ENCODE measurements at regions not wholly inside any gene's neighbourhood (a gene's known extent, or its start where the extent isn't known, plus 50 kb on each side); places are given as distances from the start of the nearest gene placed in this dataset.
"Not testable (repeated sequence)": the region's sequence is repeated elsewhere in the genome, so short reads cannot be mapped to it uniquely, and the experiment has no call there.

GRCh38 chr13:59423708-59424340, 739.9 kb downstream of the DIAPH3 start:
- no peak for DNase-seq (ENCODE audit: extremely low read depth in 1 of 2, low read depth in 1 of 2)

GRCh38 chr13:59424661-59425060, 739.1 kb downstream of the DIAPH3 start:
- no peak for DNase-seq (ENCODE audit: extremely low read depth in 1 of 2, low read depth in 1 of 2)

- DNase-seq (ENCODE audit: extremely low read depth in 1 of 2, low read depth in 1 of 2), result no peak
These were observed 738.5 kb downstream of the DIAPH3 start for GRCh38 chr13:59425211-59425741.

- DNase-seq (ENCODE audit: extremely low read depth in 1 of 2, low read depth in 1 of 2), result no peak
These were observed 728.7 kb downstream of the DIAPH3 start for GRCh38 chr13:59435024-59435423.

DNA sequence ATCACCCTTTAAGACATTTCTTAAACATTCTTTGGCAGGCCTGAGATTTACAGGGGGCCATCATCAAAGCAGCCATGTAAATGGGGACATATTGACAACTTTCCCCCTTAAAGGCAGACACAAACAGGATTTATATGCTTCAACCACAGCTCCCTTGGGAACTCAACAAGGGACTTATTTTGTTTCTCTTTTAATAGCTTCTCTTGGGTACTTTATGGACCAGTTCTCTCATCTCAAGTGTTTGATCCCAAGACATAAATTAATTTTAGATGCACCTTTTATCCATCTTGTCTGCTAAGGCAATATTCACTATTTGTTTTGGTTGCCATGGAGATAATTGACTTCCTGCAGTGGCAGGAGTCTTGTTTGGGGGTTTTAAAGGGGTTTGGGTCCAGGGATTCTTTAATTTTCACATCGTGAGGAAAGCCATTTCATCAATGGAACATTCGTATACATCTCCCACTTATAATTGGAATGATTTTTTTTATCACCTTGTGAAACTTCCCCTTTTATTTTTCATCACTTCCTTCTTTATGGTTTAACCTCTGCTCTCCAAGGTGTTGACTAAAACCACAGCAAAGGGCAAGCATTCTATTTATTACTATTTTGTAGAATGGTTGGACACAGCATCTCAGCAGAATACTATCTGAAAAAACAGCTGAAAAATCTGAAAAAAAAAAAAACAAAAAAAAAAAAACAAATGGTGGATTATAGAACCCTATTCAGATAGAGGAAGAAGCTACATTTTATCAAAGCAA, 726.0 kb downstream of the DIAPH3 start:
- no peak for DNase-seq (ENCODE audit: extremely low read depth in 1 of 2, low read depth in 1 of 2)

DNA sequence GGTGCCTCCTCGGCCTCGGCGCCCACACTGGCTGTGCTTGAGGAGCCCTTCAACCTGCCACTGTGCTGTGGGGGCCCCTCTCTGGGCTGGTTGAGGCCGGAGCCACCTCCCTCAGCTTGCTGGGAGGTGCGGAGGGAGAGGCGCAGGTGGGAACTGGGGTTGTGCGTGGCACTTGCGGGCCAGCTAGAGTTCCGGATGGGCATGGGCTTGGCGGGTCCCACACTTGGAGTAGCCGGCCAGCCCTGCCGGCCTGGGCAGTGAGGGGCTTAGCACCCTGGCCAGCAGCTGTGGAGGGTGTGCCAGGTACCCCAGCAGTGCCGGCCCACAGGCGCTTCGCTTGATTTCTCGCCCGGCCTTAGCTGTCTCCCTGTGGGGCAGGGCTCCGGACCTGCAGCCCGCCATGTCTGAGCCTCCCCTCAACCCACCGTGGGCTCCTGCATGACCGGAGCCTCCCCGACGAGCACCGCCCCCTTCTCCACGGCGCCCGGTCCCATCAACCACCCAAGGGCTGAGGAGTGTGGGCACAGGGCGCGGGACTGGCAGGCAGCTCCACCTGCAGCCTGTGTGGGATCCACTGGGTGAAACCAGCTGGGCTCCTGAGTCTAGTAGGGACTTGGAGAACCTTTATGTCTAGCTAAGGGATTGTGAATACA, 723.8 kb downstream of the DIAPH3 start:
- no peak for DNase-seq (ENCODE audit: extremely low read depth in 1 of 2, low read depth in 1 of 2)

DNA sequence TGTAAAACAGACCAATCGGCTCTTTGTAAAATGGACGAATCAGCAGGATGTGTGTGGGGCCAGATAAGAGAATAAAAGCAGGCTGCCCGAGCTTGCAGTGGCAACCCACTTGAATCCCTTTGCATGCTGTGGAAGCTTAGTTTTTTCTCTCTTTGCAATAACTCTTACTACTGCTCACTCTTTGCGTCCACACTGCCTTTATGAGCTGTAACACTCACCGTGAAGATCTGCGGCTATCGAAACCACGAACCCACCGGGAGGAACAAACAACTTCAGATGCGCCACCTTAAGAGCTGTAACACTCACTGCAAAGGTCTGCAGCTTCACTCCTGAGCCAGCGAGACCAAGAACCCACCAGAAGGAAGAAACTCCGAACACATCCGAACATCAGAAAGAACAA, 722.7 kb downstream of the DIAPH3 start:
- not testable (repeated sequence) for DNase-seq (ENCODE audit: extremely low read depth in 1 of 2, low read depth in 1 of 2)

DNA sequence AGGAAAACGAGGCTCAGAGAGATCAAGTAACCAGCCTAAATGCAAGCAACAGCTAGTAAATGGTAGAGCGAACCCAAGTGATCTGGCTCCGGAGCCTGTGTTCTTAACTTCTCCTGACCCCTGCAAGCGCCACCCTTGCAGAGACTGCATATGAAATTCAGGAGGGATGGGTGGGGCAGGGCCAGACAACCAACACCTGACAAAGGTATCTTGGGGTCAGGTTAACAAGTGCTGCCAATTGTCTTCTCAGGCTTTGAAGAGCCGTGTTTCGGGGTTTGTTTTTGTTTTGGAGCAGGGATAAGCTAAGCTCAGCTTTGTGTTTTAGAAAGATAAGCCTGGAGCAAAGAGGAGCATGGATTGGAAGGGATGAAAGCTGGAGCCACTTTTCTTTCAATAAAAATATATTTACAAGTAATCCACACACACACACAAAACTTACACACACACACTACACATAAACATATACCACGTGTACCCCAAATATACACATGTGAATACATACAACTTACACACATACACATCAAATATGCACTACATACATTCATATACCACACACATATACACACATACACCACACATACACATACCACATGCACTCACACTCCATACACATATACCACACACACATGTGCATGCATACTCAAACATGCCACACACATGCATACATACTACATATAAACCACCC, 722.0 kb downstream of the DIAPH3 start:
- no peak for DNase-seq (ENCODE audit: extremely low read depth in 1 of 2, low read depth in 1 of 2)

GRCh38 chr13:59442461-59442860, 721.3 kb downstream of the DIAPH3 start:
- no peak for DNase-seq (ENCODE audit: extremely low read depth in 1 of 2, low read depth in 1 of 2)

- no peak for DNase-seq (ENCODE audit: extremely low read depth in 1 of 2, low read depth in 1 of 2)
These were observed 720.7 kb downstream of the DIAPH3 start for GRCh38 chr13:59442944-59443486.

DNA sequence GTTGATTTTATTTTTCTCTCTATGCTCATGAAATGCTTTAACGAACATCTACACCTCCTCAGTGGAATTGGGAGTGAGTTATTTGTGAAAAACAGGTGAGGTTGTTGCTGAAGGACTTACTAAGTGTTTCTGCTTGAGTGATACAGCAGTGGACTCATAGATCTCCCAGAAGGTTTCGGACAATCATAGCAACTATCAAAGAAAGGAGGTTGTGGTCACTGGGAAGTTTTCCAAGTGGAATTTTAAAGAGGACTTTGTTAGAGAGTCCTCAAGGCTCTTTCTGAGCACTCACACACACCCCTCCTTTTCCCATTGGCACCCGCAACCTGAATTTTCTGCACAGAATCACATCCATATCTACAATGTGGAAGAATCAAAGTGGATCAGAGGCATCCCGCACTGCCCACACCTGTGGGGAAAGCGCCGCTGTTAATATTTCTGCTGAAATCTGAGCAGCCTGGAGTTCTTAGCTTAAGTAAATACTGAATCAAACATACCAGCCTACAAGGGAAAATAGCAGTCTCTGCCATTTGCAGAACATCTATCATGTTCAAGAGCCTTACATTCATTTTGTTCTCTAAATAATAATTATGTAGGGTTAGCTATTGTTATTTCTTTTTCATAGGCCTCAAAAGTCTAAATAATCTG, 719.4 kb downstream of the DIAPH3 start:
- DNase-seq (ENCODE audit: extremely low read depth in 1 of 2, low read depth in 1 of 2), result no peak

GRCh38 chr13:59445812-59446211, 717.9 kb downstream of the DIAPH3 start:
- no peak for DNase-seq (ENCODE audit: extremely low read depth in 1 of 2, low read depth in 1 of 2)

- DNase-seq (ENCODE audit: extremely low read depth in 1 of 2, low read depth in 1 of 2), result no peak
These were observed 717.3 kb downstream of the DIAPH3 start for GRCh38 chr13:59446391-59446790.

GRCh38 chr13:59447031-59447430, 716.7 kb downstream of the DIAPH3 start:
- DNase-seq (ENCODE audit: extremely low read depth in 1 of 2, low read depth in 1 of 2), result no peak

DNA sequence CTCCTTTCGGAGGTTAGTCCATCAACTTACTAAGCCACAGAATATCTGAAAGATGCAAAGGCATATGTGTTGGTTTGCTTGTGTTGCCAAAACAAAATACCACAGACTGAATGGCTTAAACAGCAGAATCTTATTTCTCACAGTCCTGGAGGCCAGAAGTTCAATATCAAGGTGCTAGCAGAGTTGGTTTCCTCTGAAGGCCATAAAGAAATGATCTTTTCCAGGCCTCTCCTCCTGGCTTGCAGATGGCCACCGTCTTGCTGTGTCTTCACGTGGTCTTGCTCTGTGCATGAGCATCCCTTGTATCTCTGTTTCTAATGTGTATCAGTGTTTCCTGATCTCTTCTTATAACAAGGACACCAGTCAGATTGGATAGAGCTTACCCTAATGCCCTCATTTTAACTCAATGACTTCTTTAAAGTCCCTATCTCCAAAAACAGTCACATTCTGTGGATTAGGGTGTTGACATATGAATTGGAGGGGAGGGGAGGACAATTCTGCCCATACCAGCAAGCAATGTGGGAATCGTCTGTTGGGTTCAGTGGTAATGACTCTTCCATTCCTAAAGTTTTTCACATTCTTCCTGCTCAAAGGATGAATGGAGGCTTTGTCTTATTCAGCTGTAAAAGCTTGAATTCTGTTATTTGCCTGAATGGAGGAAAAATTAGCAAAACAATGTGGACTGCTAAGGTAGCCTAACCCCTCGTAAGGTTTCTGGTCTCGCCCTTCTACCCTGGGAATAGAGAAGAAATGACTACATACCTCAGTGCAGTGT, 715.7 kb downstream of the DIAPH3 start:
- no peak for DNase-seq (ENCODE audit: extremely low read depth in 1 of 2, low read depth in 1 of 2)

DNA sequence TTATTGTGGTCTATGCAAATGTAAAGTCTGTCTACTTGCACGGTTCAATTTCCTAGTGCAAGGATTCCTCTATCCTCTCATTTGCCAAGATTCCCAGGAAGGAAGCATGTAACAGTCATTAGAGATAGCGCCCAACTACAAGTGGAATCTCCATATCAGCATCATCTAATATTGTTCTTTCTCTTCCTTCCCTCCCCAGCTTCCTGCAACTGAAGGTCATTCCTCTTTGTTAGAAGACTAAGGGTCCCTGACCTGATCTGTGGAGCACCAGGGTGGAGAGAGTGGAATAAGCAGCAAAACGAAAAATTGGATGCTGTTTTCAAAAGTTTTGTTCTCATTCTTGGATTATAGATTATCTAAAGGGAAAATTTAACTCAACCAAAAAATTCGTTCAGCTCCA, 714.0 kb downstream of the DIAPH3 start:
- DNase-seq (ENCODE audit: extremely low read depth in 1 of 2, low read depth in 1 of 2), result no peak

DNA sequence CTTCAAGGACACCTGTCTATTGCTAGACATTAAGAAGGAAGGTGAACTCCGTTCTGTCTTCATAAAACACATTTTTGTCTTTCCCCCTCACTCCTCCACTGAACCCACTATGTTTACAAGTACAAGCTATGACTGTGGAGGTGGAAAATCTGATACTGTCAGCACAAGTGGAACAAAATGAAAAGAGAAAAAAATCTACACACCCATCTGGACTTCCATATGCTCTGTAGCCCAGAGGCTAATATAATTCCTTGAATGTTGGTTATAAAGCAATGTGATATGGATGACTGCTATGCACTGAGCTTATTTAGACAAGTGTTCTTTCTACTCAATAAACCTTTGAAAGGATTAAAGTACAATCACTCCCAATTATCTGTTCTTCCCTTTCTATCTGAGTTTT, 713.5 kb downstream of the DIAPH3 start:
- DNase-seq (ENCODE audit: extremely low read depth in 1 of 2, low read depth in 1 of 2), result no peak

- no peak for DNase-seq (ENCODE audit: extremely low read depth in 1 of 2, low read depth in 1 of 2)
These were observed 712.5 kb downstream of the DIAPH3 start for GRCh38 chr13:59451236-59451635.

DNA sequence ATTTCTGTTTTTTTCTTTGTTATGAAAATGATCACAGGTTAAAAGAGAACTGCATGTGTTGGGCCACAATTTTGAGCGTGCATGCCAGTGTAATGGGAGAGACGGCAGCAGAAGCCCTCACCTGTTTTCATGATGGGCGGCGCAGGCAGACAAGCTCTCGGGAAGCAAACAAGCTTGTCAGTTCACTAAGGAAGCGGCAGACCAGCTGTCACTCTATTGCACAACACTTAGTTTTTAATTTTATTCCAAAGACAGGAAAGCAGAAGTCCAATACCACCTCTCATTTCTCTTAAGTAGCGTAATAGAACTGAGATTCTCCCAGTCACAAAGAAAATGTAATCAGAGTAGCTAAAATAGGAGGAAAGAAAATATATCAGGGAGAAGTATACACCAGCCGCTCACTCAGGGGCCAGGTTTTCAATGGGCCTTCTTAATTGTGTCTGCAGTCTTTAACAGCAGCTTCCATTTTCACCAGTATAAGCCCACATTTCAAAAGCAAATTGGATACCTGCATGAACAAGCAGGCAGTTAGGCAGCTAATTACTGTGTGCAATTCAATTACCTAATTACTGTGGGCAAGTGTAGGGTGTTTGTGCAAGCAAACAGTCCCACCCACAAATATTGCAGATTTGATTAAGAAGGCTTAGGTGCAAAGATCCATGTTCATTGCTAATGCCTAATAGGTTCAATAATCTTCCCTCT, 711.4 kb downstream of the DIAPH3 start:
- no peak for DNase-seq (ENCODE audit: extremely low read depth in 1 of 2, low read depth in 1 of 2)
